Ovary (tissue), 7 donors: ENCODE measurements at regions not wholly inside any gene's neighbourhood (a gene's known extent, or its start where the extent isn't known, plus 50 kb on each side); places are given as distances from the start of the nearest gene placed in this dataset.

ENCODE experiments used
- DNase-seq, 5 donors: peaks; one replicate each; pipeline ENCODE4 v3.0.0-alpha.2; 2019 to 2020
- H3K27ac ChIP-seq, 2 donors: fragments of 200-600 bp; one replicate each; pipeline versions ENCODE4 v1.5.1 to v1.8.0; 2019 to 2022
- H3K27me3 ChIP-seq: fragments of 200-600 bp; one replicate; pipeline ENCODE4 v1.8.0; 2022
- H3K36me3 ChIP-seq: fragments of 200-600 bp; sonication (generic); one replicate; pipeline ENCODE4 v1.5.1; 2019
- H3K4me1 ChIP-seq: one replicate; pipeline ENCODE4 v1.8.1; 2013; ENCODE audit warnings: mild to moderate bottlenecking, moderate library complexity; ENCODE audit not compliant: insufficient read depth
- H3K4me3 ChIP-seq: fragments of 200-600 bp; sonication (generic); one replicate; pipeline ENCODE4 v1.5.1; 2017
- H3K9me3 ChIP-seq, 2 donors: fragments of 200-600 bp in 1 of 2; sonication (generic) in 1 of 2; one replicate each; pipeline versions ENCODE4 v1.5.1 to v1.8.1; 2013 to 2019; ENCODE audit warnings: mild to moderate bottlenecking in 1 of 2, moderate library complexity in 1 of 2
- EP300 ChIP-seq: sonication (generic); formaldehyde crosslinking; IDR thresholded peaks from one replicate; pipeline ENCODE4 v1.6.1; 2017; ENCODE audit warnings: antibody characterized with exemption
- POLR2A ChIP-seq: fragments of 450-650 bp; IDR thresholded peaks from one replicate; pipeline ENCODE4 v1.6.1; 2017; ENCODE audit warnings: antibody characterized with exemption, mild to moderate bottlenecking, moderate library complexity
- WGBS, 3 donors: extraction: QIAGEN DNeasy Blood & Tissue Kit in 1 of 3; methylation state at CpG; one replicate each; pipeline versions ENCODE4 v1.1.5 to v1.1.7; 2013 to 2017; 5-methylcytosine and 5-hydroxymethylcytosine counted together
- intact Hi-C, 4 donors: fragments of 100-400 bp; cut with DNase I; formaldehyde crosslinking; loops; one replicate each; pipeline versions ENCODE4 v1.11.0 to v1.15.1; 2022 to 2023
- TF ChIP-seq, protein P1 (sequence below), 3 donors: fragments of 450-650 bp in 2 of 3; fragments of 200-600 bp in 1 of 3; IDR thresholded peaks; one replicate each; pipeline versions ENCODE4 v1.5.1 to v1.8.0; 2016 to 2022; ENCODE audit warnings: antibody characterized with exemption in 3 of 3, mild to moderate bottlenecking in 1 of 3
- donor health status: DM: no; HTN: no; CAD: no; lungs with moderate emphysema.
- donor health status: DM: no; HTN: no; CAD: no.
- donor health status: Bipolar disorder and iron deficiency.
- donor health status: DM: no; HTN: no; CAD: no.
- donor health status: DM: yes; HTN: yes; CAD: no.

DNA sequence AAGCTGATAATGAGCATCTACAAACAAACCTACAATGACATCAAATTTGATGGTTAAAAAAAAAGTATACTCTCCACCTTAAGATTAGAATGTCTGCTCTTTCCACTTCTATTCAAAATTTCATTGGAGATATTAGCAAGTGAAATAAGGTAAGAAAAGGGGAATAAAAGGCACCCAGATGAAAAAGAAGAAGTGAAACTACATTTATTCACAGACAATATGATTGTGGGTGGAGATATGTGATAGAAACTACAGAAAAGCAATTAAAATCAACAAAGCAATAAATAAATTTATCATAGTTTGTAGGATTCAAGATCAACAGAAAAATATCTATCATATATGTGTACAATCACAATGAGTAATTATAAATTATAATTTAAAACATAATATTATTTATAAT lies 395.1 kb upstream of the CCNH start:
- intact Hi-C loops: no loop called here
- Histone ChIP-seq H3K9me3 (no peaks in the 10 kb centered on the region), H3K36me3 (no peaks in the 10 kb centered on the region), H3K4me1 (no peaks in the 10 kb centered on the region), H3K27ac (no peak overlapping the region), H3K27me3 (no peaks in the 10 kb centered on the region), H3K4me3 (no peak overlapping the region)
- TF ChIP-seq, protein P1, sequence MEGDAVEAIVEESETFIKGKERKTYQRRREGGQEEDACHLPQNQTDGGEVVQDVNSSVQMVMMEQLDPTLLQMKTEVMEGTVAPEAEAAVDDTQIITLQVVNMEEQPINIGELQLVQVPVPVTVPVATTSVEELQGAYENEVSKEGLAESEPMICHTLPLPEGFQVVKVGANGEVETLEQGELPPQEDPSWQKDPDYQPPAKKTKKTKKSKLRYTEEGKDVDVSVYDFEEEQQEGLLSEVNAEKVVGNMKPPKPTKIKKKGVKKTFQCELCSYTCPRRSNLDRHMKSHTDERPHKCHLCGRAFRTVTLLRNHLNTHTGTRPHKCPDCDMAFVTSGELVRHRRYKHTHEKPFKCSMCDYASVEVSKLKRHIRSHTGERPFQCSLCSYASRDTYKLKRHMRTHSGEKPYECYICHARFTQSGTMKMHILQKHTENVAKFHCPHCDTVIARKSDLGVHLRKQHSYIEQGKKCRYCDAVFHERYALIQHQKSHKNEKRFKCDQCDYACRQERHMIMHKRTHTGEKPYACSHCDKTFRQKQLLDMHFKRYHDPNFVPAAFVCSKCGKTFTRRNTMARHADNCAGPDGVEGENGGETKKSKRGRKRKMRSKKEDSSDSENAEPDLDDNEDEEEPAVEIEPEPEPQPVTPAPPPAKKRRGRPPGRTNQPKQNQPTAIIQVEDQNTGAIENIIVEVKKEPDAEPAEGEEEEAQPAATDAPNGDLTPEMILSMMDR (IDR thresholded peaks at IDR 0.05): no peak
- TF ChIP-seq POLR2A (no peak), EP300 (no peak)
- DNase-seq: no peak

DNA sequence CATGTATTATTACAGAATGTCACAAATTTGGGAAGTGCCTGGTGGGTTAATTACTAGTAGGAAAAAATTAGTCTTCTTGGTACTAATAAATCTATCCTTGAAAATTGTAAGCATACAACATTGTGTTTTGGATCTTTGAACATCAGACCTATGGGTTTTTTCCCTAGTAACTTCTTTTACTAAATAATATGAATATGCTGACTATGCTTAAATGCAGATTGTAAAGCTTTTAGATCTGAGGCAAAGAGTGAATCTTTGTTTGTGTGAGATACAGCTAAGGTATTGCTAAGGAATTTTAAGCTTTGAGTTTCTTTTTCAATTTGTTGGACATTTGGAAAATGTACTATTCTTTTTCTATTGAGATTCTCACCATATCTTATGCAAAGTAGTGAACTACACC lies 390.6 kb upstream of the CCNH start:
- Histone ChIP-seq H3K4me3 (no peak overlapping the region), H3K4me1 (no peaks in the 10 kb centered on the region), H3K27me3 (no peaks in the 10 kb centered on the region), H3K9me3 (no peaks in the 10 kb centered on the region), H3K27ac (no peak overlapping the region), H3K36me3 (no peaks in the 10 kb centered on the region)
- intact Hi-C loops: no loop called here
- TF ChIP-seq EP300: no peak
- DNase-seq: no peak

DNA sequence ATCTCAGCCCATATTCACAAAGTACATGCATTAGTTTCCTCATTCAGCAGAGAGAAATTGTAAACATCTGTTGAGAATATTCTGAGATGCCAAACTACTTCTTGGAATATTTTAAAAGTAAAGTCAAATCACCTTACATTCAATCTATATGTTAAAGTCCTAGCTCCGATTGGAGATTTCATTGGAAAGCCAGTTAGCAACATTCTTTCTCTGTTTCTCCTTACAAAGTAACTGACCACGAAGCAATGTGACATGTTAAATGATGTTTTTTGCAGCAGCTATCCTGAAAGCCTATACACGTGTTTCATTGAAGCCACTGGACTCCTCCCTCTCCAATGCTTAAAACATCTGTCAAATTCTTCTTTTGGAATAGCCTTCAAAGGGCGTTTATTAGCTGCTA lies 379.1 kb upstream of the CCNH start:
- H3K27ac ChIP-seq: no peak overlapping the region
- no peaks in the 10 kb centered on the region for H3K36me3 ChIP-seq
- H3K9me3 ChIP-seq: no peaks in the 10 kb centered on the region
- H3K4me3 ChIP-seq: no peak overlapping the region
- intact Hi-C loops: no loop called here
- H3K4me1 ChIP-seq: no peaks in the 10 kb centered on the region
- TF ChIP-seq EP300 (no peak), POLR2A (no peak)
- TF ChIP-seq, protein P1 (IDR thresholded peaks at IDR 0.05): no peak
- 30 to 50% (median 33%) methylated on average over 4 of the region's 4 CpGs for WGBS, 3 donors
- H3K27me3 ChIP-seq: no peaks in the 10 kb centered on the region
- no peak for DNase-seq

DNA sequence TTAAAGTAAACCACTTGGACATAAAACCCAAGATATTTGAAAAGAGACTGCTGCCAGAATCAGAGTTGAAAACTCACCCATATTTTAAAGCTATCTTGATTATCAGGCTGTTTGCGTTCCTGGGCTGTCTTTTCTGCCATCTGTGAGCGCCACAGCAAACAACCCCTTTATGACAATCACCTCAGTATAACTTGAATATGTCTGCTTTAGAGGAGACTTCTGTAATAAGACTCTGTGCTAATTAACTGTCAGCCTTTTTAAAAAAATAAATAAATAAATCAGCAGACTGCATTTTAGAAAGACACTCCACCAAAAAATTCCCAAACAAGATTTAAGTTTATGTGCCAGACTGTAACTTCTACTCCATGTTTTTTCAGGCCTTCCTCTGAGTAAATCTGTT lies 375.7 kb upstream of the CCNH start:
- TF ChIP-seq, protein P1 (IDR thresholded peaks at IDR 0.05): no peak
- TF ChIP-seq POLR2A: no peak
- TF ChIP-seq EP300: no peak
- WGBS, 3 donors: 38 to 64% (median 40%) methylated on average over 2 of the region's 2 CpGs
- H3K9me3 ChIP-seq: no peaks in the 10 kb centered on the region
- intact Hi-C loops: loop anchor here in 1 of 4 donors (10.0 kb wide), 1 partner anchor 896 kb away; no protein-coding TSS in a partner anchor
- H3K36me3 ChIP-seq: no peaks in the 10 kb centered on the region
- H3K27ac ChIP-seq: no peak overlapping the region
- no peak overlapping the region for H3K4me3 ChIP-seq
- DNase-seq: no peak
- no peaks in the 10 kb centered on the region for H3K4me1 ChIP-seq
- H3K27me3 ChIP-seq: no peaks in the 10 kb centered on the region

DNA sequence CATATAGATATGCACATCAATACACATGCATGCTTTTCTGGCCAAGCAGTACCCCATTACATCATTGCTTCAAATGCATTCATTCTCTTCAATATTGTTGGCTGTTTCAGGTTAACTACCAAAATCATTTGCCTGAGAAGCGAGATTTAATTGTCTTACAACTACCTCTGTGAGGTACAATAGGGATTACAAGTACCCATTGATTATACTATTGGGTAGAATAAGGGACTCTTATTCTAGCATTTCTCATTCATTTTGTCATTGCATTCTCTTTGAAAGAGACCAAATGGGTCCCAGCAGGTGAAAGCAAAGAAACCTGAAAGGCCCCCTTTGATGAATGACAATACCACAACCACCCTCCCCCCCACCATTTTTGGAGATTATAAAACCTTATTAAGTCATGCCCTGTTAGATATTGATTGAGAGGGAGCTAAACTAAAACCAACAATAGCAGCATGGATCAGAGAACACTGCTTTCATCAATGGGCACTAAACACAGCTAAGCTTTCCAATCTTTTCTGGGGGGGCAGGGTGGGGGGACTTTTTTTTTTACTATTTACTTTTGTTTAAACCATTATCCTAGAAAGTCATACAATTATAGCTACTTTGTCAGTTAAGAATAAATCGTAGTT lies 375.0 kb upstream of the CCNH start:
- Histone ChIP-seq H3K4me1 (no peaks in the 10 kb centered on the region), H3K27ac (no peak overlapping the region), H3K27me3 (no peaks in the 10 kb centered on the region), H3K36me3 (no peaks in the 10 kb centered on the region), H3K9me3 (no peaks in the 10 kb centered on the region), H3K4me3 (no peak overlapping the region)
- DNase-seq: no peak
- intact Hi-C loops: loop anchor here in 1 of 4 donors (10.0 kb wide), 1 partner anchor 897 kb away; no protein-coding TSS in a partner anchor
- TF ChIP-seq, protein P1 (IDR thresholded peaks at IDR 0.05): no peak
- TF ChIP-seq EP300: no peak
- TF ChIP-seq POLR2A: no peak
- WGBS, 3 donors: 48 to 59% (median 57%) methylated on average over 2 of the region's 2 CpGs
